Breast epithelium (tissue), 4 donors: ENCODE measurements at regions not wholly inside any gene's neighbourhood (a gene's known extent, or its start where the extent isn't known, plus 50 kb on each side); places are given as distances from the start of the nearest gene placed in this dataset.

ENCODE experiments used
- DNase-seq, 2 donors: peaks; one replicate each; pipeline ENCODE4 v3.0.0-alpha.2; 2019; ENCODE audit warnings: low spot score in 2 of 2
- H3K27ac ChIP-seq, 2 donors: fragments of 200-600 bp; sonication (generic) in 1 of 2; one replicate each; pipeline ENCODE4 v1.5.1; 2016 to 2019; ENCODE audit warnings: mild to moderate bottlenecking in 1 of 2
- H3K27me3 ChIP-seq, 2 donors: fragments of 200-600 bp; sonication (generic) in 1 of 2; one replicate each; pipeline versions ENCODE4 v1.5.1 to v1.6.0; 2017 to 2019; ENCODE audit warnings: control low read depth in 1 of 2, mild to moderate bottlenecking in 1 of 2
- H3K36me3 ChIP-seq: fragments of 200-600 bp; one replicate; pipeline ENCODE4 v1.5.1; 2019
- H3K4me1 ChIP-seq, 2 donors: fragments of 200-600 bp; sonication (generic); one replicate each; pipeline ENCODE4 v1.5.1; 2016 to 2019; ENCODE audit warnings: control low read depth in 1 of 2
- H3K4me3 ChIP-seq, 3 donors: fragments of 200-600 bp; sonication (generic); 1 replicate in 2 of 3; 2 replicates in 1 of 3; pipeline ENCODE4 v1.5.1; 2016 to 2019; ENCODE audit warnings: mild to moderate bottlenecking in 3 of 3, moderate library complexity in 2 of 3
- H3K9me3 ChIP-seq, 2 donors: fragments of 200-600 bp; sonication (generic) in 1 of 2; one replicate each; pipeline ENCODE4 v1.5.1; 2016 to 2019; ENCODE audit warnings: control low read depth in 1 of 2
- CTCF ChIP-seq, 3 donors: fragments of 450-650 bp; IDR thresholded peaks; one replicate each; pipeline ENCODE4 v1.5.1; 2016 to 2017; ENCODE audit warnings: antibody characterized with exemption in 3 of 3, mild to moderate bottlenecking in 3 of 3, moderate library complexity in 3 of 3
- POLR2A ChIP-seq: fragments of 450-650 bp; IDR thresholded peaks from one replicate; pipeline ENCODE4 v1.6.1; 2016; ENCODE audit warnings: antibody characterized with exemption, mild to moderate bottlenecking, moderate library complexity
- POLR2AphosphoS5 ChIP-seq, 3 donors: sonication (generic); formaldehyde crosslinking; IDR thresholded peaks; one replicate each; pipeline ENCODE4 v1.6.1; 2017; ENCODE audit warnings: antibody characterized with exemption in 3 of 3
- intact Hi-C: fragments of 100-400 bp; cut with DNase I; formaldehyde crosslinking; loops from one replicate; pipeline ENCODE4 v1.15.1; 2023; ENCODE audit warnings: low total_unique reads

GRCh38 chr20:48115502-48115901 is 330.2 kb upstream of the SULF2 start:
- no peak for DNase-seq
- H3K4me1 ChIP-seq, result no peaks in the 10 kb centered on the region
- no peaks in the 10 kb centered on the region for H3K27me3 ChIP-seq
- no peak overlapping the region for H3K4me3 ChIP-seq
- H3K36me3 ChIP-seq, result no peaks in the 10 kb centered on the region
- H3K9me3 ChIP-seq, result no peaks in the 10 kb centered on the region
- no peak overlapping the region for H3K27ac ChIP-seq
- no peak for TF ChIP-seq POLR2AphosphoS5 (IDR thresholded peaks at IDR 0.05)
- intact Hi-C loops, result no loop called here

- H3K9me3 ChIP-seq, result no peaks in the 10 kb centered on the region
- H3K4me3 ChIP-seq, result no peak overlapping the region
- no peak for DNase-seq
- no peak for TF ChIP-seq POLR2A
- TF ChIP-seq CTCF (IDR thresholded peaks at IDR 0.05), result no peak
- TF ChIP-seq POLR2AphosphoS5 (IDR thresholded peaks at IDR 0.05), result no peak
- H3K27ac ChIP-seq, result no peak overlapping the region
- intact Hi-C loops, result no loop called here
- H3K36me3 ChIP-seq, result no peaks in the 10 kb centered on the region
- H3K27me3 ChIP-seq, result no peaks in the 10 kb centered on the region
- no peaks in the 10 kb centered on the region for H3K4me1 ChIP-seq
Measured at GRCh38 chr20:48107560-48107959, 322.3 kb upstream of the SULF2 start.

GRCh38 chr20:48106428-48106827 is 321.1 kb upstream of the SULF2 start:
- intact Hi-C loops, result no loop called here
- H3K36me3 ChIP-seq, result no peaks in the 10 kb centered on the region
- no peaks in the 10 kb centered on the region for H3K27me3 ChIP-seq
- no peak overlapping the region for H3K27ac ChIP-seq
- TF ChIP-seq CTCF (IDR thresholded peaks at IDR 0.05) (no peak), POLR2A (no peak), POLR2AphosphoS5 (IDR thresholded peaks at IDR 0.05) (no peak)
- no peaks in the 10 kb centered on the region for H3K9me3 ChIP-seq
- H3K4me3 ChIP-seq, result no peak overlapping the region
- no peaks in the 10 kb centered on the region for H3K4me1 ChIP-seq
- no peak for DNase-seq

- Histone ChIP-seq H3K36me3 (no peaks in the 10 kb centered on the region), H3K27ac (no peak overlapping the region), H3K9me3 (no peaks in the 10 kb centered on the region), H3K4me1 (no peaks in the 10 kb centered on the region), H3K27me3 (no peaks in the 10 kb centered on the region), H3K4me3 (no peak overlapping the region)
- TF ChIP-seq CTCF (IDR thresholded peaks at IDR 0.05) (no peak), POLR2A (no peak), POLR2AphosphoS5 (IDR thresholded peaks at IDR 0.05) (no peak)
- DNase-seq, result no peak
- intact Hi-C loops, result no loop called here
Measured at GRCh38 chr20:48105526-48105925, 320.2 kb upstream of the SULF2 start.

GRCh38 chr20:48102931-48103660 is 317.8 kb upstream of the SULF2 start:
- DNase-seq, result no peak
- Histone ChIP-seq H3K27ac (no peak overlapping the region), H3K4me3 (no peak overlapping the region), H3K27me3 (no peaks in the 10 kb centered on the region), H3K36me3 (no peaks in the 10 kb centered on the region), H3K4me1 (no peaks in the 10 kb centered on the region), H3K9me3 (no peaks in the 10 kb centered on the region)
- TF ChIP-seq POLR2A (no peak), CTCF (IDR thresholded peaks at IDR 0.05) (no peak), POLR2AphosphoS5 (IDR thresholded peaks at IDR 0.05) (no peak)
- intact Hi-C loops, result no loop called here
